ENCODE measurements at regions not wholly inside any gene's neighbourhood (a gene's known extent, or its start where the extent isn't known, plus 50 kb on each side); places are given as distances from the start of the nearest gene placed in this dataset.

DNA sequence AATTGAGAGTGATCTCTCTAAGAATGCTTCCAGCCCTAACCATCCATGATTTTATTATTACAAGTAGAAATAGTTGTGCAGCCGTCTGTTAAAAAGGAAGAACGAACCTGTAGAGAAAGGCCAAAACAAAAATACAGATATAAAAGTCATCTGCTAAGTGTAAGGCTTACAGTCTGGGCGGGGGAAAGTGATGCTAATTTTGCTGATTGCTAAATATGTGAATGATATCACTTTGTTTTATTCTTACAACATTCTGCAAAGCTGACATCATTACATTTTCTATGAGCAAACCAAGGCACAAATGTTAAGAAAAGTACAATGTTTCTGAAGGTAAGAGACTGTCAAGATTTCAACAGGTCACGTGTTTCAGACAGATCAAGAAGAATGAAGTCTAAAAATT is 101.5 kb upstream of the RAP1B start:
- TF ChIP-seq, protein P1, sequence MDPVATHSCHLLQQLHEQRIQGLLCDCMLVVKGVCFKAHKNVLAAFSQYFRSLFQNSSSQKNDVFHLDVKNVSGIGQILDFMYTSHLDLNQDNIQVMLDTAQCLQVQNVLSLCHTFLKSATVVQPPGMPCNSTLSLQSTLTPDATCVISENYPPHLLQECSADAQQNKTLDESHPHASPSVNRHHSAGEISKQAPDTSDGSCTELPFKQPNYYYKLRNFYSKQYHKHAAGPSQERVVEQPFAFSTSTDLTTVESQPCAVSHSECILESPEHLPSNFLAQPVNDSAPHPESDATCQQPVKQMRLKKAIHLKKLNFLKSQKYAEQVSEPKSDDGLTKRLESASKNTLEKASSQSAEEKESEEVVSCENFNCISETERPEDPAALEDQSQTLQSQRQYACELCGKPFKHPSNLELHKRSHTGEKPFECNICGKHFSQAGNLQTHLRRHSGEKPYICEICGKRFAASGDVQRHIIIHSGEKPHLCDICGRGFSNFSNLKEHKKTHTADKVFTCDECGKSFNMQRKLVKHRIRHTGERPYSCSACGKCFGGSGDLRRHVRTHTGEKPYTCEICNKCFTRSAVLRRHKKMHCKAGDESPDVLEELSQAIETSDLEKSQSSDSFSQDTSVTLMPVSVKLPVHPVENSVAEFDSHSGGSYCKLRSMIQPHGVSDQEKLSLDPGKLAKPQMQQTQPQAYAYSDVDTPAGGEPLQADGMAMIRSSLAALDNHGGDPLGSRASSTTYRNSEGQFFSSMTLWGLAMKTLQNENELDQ (tag by site-specific recombination; IDR thresholded peaks at IDR 0.05; ENCODE audit: low read depth) = no peak
- TF ChIP-seq ZNF274 (IDR thresholded peaks at IDR 0.05; ENCODE audit: low read length) (no peak), ZNF274 (tag by site-specific recombination; IDR thresholded peaks at IDR 0.05; ENCODE audit: borderline replicate concordance) (no peak), PATZ1 (tag by site-specific recombination; IDR thresholded peaks at IDR 0.05) (no peak)

Measured in HEK293 (cell line).